Peyer's patch (tissue), 4 donors: ENCODE measurements at regions not wholly inside any gene's neighbourhood (a gene's known extent, or its start where the extent isn't known, plus 50 kb on each side); places are given as distances from the start of the nearest gene placed in this dataset.

ENCODE experiments used
- POLR2A ChIP-seq, 2 donors: fragments of 450-650 bp; IDR thresholded peaks; one replicate each; pipeline ENCODE4 v1.5.1; 2017; ENCODE audit warnings: antibody characterized with exemption in 2 of 2, mild to moderate bottlenecking in 2 of 2, moderate library complexity in 2 of 2
- TF ChIP-seq, protein P1 (sequence below), 6 experiments: fragments of 450-650 bp in 4 of 6; fragments of 200-600 bp in 2 of 6; sonication (generic) in 1 of 6; IDR thresholded peaks; one replicate each; pipeline ENCODE4 v1.5.1; 2017 to 2019; ENCODE audit warnings: antibody characterized with exemption in 6 of 6, mild to moderate bottlenecking in 3 of 6, moderate library complexity in 1 of 6

DNA sequence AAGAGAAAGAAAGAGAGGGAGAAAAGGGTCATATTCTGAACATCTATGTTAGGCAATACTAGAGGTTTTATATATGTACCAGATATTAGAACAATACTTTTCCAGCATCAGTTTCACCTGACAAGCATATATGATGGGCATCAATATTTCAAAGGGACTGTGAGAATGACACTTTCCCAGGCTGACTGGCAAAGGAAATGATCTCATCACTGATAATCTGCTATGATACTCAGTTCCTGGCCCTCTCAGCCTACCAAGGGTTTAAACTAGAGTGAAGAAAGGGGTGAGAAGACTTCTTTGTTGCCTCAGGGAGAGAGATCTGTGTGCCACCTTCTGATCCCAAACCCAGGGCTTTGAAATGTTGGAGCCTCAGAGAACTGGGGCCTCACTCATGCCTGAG is 183.5 kb downstream of the TTC8 start:
- TF ChIP-seq, protein P1, sequence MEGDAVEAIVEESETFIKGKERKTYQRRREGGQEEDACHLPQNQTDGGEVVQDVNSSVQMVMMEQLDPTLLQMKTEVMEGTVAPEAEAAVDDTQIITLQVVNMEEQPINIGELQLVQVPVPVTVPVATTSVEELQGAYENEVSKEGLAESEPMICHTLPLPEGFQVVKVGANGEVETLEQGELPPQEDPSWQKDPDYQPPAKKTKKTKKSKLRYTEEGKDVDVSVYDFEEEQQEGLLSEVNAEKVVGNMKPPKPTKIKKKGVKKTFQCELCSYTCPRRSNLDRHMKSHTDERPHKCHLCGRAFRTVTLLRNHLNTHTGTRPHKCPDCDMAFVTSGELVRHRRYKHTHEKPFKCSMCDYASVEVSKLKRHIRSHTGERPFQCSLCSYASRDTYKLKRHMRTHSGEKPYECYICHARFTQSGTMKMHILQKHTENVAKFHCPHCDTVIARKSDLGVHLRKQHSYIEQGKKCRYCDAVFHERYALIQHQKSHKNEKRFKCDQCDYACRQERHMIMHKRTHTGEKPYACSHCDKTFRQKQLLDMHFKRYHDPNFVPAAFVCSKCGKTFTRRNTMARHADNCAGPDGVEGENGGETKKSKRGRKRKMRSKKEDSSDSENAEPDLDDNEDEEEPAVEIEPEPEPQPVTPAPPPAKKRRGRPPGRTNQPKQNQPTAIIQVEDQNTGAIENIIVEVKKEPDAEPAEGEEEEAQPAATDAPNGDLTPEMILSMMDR (IDR thresholded peaks at IDR 0.05), result no peak
- no peak for TF ChIP-seq POLR2A (IDR thresholded peaks at IDR 0.05)
